ENCODE measurements at regions not wholly inside any gene's neighbourhood (a gene's known extent, or its start where the extent isn't known, plus 50 kb on each side); places are given as distances from the start of the nearest gene placed in this dataset.
"Not testable (repeated sequence)": the region's sequence is repeated elsewhere in the genome, so short reads cannot be mapped to it uniquely, and the experiment has no call there.

DNA sequence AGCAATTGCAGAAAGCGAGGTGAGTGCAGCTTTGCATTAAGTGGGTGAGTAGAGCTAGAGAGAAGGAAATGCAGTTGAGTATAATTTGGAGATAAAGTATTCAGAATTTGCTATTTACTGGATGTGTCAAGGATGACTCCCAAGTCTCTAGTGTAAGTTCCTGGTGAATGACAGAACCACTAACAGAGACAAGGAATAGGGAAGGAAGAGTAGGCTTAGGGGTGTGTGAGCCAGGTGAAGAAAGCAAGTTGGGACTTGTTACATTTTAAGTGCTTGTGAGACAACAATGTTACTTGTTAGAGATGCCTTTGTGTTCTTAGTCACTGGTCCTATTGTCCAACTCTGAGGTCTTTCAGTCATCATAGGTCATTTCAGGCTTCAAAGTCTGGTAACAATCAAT lies 70.8 kb downstream of the TBC1D26 start:
- not testable (repeated sequence) for DNase-seq (ENCODE audit: low read depth in 2 of 2, low spot score in 1 of 2)

DNA sequence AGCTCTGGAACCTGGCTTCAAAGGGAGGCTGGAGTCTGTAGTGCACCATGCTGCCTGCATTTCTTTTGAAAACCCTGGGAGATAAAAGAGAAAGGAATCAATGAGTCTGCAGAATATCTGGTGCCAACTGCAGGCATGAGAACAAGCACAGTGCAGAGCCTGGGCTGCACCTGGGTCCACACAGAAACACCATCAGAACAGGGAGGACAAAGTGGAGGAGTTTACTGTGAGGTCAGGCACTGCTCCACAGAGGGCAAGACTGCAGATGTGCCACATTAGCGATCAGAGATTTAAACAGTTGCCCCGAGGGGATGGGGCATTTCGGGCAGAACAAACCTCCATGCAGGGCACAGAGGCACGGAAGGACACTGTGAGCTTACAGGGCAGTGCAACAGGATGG lies 74.7 kb downstream of the TBC1D26 start:
- not testable (repeated sequence) for DNase-seq (ENCODE audit: low read depth in 2 of 2, low spot score in 1 of 2)

DNA sequence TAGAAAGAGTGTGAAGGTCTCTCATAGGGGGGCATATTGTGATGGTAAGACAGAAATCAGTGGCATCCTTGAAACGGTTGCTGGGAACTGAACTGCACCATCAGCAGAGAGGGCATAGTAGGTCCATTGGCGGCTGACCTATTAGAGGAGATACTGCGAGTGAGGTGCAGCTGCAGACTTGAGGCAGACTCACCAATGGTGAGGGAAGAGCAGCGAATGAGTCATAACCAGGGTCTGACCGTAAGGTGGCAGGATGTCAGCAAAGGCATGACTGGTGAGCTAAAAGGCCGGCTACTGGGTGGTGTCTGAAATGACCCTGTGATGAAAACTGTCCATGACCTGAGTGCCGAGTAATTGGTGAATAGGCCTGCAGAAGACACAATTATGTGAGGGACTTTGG lies 81.3 kb downstream of the TBC1D26 start:
- not testable (repeated sequence) for DNase-seq (ENCODE audit: low read depth in 2 of 2, low spot score in 1 of 2)

DNA sequence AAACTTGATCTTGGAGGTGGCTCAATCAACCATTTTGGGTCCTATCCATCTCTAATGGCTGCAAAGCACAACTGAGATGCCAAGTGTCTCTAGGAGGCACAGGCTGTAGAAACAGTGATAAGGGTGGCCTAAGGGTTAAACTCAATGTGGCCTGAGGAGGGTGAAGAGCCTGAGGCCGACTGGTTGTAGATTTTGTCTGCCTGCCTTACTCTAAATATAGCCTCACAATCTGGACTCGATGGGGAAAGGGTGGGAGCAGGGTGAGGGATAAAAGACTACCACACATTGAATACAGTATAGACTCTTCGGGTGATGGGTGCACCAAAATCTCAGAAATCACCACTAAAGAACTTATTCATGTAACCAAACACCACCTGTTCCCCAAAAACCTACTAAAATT lies 81.9 kb downstream of the TBC1D26 start:
- DNase-seq (ENCODE audit: low read depth in 2 of 2, low spot score in 1 of 2): not testable (repeated sequence)

DNA sequence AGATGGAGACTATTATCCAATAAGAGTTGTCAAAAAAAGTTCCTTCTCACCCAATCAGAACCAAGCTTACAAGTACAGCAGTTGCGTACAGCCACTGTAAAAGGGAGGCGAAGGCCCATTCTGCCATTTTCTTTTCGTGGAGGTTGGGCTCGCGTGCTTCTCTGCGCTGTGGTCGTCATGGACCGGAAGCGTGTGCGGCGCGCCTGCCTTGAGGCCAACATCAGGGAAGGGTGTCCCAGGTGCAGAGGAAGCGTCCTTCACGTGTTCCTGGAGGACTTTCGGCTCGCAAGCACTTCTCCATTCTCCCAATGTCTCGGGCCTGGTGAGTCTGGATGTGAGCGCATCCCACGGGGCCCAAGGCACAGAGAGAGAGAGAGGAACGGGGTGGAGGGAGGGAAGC lies 85.8 kb downstream of the TBC1D26 start:
- DNase-seq (ENCODE audit: low read depth in 2 of 2, low spot score in 1 of 2): not testable (repeated sequence)

DNA sequence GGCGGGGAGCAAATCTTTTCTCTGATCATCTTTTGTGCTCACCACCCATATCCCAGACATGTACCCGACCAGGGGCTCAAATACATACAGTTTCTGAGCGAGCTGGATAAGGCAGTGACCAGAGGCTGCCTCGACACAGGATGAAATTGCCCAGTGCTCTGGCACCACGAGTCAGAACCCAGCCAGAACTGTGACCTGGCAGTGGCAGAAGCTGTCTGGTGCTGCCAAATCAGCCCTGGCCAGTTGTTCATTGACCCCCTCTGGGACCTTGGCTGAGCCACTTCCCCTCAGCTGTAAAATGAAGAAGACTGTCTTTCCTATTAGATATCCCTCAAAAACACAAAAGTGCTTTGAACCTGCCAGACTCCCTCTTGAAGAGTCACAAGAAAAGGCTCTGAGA lies 90.2 kb downstream of the TBC1D26 start:
- not testable (repeated sequence) for DNase-seq (ENCODE audit: low read depth in 2 of 2, low spot score in 1 of 2)

DNA sequence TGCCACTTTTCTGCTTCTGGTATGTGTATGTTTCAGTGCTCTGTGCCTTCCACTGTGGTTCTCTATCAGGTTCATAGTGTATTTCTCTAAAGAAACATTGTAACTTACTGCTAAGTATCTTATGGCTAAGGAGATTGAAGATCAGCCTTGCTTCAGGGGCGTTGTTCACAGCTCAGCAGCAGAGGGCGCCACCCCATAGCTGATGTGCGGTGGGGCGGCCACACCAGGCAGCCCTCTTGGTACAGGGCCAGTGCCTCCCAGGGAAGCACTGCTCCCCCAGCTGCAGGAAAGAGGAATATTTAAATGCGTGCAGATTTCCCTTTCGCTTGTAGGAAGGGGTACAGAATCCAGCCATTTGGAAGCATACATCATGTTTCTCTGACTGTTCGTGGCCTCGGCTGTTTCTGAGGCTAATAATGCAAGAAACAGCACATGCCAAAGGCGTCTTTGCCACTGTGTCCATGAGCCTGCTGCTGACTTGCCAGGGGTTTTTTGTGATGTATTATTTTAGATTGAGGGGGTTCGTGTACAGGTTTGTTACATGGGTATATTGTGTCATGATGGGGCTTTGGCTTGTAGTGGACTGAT lies 96.7 kb downstream of the TBC1D26 start:
- DNase-seq (ENCODE audit: low read depth in 2 of 2, low spot score in 1 of 2): peak; percentile 30 to 51

DNA sequence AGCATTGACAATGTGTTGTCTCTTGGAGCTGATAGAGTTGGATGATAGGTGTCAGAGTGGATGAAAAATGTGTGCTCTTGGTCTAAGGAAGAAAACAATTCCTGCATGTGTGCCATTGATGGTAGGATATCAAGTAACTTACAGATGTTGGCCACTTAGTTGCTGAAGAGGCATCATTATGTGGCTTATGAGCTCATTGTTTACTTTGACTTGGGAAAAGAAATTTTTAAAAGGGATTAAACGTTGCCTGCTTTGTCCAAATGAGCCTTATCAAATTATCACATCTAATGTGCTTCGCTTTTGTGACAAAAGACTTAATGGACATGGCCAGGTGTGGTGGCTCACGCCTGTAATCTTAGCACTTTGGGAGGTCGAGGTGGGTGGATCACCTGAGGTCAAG lies 98.1 kb downstream of the TBC1D26 start:
- DNase-seq (ENCODE audit: low read depth in 2 of 2, low spot score in 1 of 2): not testable (repeated sequence)

DNA sequence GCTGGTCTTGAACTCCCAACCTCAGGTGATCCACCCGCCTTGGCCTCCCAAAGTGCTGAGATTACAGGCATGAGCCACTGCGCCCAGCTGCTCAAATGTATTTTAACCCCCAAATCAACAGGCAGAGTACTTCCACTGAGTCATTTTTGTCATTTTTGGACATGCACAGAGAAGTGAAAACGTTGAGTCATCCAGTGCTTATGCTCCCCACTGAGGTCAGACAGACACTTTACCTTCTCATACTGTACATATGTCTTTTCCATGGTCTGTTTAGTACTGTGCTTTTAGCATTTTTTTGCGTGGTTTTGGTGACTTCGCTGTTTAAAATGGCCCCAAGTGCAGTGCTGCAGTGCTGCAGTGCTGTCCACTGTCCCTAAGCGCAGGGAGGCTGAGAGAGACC lies 99.1 kb downstream of the TBC1D26 start:
- not testable (repeated sequence) for DNase-seq (ENCODE audit: low read depth in 2 of 2, low spot score in 1 of 2)

DNA sequence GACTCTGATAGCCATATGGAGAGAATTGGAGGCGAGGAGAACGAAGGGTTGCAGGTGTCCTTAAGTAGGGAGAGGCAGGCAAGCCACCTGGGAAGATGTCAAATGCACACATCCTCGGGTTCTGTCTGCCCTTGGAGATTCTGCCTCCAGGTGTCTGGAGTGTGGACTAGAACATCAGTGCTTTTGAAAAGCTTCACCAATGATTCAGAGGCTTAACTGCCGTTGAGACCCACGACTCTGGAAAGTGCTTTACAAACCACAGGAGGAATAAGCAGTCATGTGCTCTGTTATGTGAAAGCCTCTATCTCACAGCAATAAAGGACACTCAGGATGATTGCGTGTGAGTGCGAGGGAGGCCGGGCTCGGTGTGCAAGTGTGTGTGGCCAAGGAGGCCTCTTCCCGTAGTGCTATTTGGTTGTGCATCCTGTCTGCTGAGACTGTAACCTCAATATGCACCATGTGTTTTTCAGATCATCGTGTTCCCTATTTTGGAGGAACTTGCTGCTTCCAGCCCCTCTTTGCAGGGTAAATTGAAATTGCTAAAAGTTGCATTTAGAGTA lies 100.9 kb downstream of the TBC1D26 start:
- DNase-seq (ENCODE audit: low read depth in 2 of 2, low spot score in 1 of 2): not testable (repeated sequence)

DNA sequence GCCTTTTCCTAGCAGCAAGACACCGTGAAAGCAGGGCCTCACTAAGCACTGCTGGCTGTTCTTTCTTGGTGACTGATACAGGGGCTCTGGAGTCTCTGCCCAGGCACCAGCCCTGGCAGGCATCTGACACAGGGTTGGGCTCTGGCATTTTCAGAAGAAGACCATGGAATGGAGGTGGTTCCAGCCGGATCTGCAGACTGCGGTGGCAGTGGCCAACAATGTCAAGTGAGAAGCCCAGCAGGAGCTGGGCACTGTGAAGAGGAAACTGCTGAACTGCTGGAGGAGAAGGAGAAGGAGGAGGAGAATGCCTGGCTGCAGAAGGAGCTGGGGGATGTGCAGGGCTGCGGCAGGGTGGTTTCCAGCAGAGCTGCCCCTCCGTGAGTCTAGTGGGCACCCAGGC lies 101.8 kb downstream of the TBC1D26 start:
- DNase-seq (ENCODE audit: low read depth in 2 of 2, low spot score in 1 of 2): not testable (repeated sequence)

DNA sequence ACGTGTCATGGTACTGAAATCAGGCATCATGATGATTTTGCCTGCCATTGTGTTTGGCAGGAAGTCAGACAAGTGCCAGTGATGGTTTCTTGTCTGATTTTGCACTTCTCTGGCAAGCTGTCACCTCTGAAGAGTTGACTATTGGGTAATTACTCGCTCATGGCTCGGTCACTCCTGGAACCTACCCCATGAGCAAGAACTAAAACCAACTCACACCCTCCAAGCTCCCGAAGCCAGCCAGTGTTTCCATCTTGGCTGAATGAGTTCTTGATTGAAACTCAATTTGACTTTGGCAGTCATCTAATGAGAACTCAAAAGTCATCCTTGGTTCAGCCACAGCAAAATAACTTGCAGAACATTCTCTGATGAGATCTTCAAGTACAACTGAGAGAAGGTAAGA lies 103.4 kb downstream of the TBC1D26 start:
- not testable (repeated sequence) for DNase-seq (ENCODE audit: low read depth in 2 of 2, low spot score in 1 of 2)

DNA sequence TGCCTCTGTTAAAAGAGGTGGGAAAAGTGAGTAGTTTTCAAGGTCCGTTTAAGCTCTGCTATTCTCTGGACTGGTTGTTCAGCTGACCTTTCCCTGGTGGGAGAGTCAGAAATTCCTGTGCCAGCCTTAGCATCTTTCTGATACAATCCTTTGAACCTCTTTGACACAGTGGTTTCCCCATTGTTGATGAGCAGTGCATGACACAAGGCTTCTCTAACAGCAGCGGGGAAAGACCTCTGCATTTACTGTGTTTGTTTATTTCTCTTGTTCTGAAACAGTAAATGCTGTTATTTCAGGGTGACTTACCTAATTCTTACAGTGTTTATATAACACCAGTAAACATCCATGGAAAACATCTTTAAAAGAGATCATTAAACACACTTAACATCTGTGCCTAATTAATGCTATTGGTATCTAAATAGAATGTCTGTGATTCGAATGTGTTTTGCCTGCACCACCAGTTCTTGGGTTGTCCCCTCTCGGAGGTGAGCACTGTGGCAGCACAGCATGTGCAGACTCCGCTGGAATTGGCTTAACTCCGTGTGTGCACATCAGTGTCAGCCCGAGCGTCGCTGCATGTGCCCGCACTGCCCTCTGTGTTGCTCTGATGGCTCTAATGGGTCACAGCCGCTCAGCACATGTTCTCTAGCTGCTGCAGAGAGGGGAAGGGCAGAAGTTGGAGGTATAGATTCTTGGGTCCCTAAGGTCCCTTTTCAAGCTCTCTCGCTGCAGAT lies 104.3 kb downstream of the TBC1D26 start:
- not testable (repeated sequence) for DNase-seq (ENCODE audit: low read depth in 2 of 2, low spot score in 1 of 2)

DNA sequence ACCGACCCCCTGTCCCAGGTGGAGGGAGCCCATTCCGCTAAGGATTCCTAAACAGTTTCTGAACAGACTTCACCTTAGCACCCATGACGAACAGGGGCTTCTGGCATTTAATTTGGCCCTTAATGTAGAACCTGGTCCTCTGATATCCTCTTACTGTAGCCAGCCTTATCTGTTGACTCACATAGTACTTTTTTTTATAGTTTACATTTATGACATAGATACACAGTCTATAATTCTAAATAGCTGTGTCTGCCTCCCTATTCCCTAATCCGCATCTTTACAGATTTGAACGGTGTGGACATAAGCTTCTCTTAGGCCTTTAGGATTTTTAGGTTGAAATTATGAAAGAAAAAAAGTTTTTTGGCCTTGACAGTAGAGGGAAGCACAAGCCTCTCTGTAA lies 104.9 kb downstream of the TBC1D26 start:
- DNase-seq (ENCODE audit: low read depth in 2 of 2, low spot score in 1 of 2): not testable (repeated sequence)

DNA sequence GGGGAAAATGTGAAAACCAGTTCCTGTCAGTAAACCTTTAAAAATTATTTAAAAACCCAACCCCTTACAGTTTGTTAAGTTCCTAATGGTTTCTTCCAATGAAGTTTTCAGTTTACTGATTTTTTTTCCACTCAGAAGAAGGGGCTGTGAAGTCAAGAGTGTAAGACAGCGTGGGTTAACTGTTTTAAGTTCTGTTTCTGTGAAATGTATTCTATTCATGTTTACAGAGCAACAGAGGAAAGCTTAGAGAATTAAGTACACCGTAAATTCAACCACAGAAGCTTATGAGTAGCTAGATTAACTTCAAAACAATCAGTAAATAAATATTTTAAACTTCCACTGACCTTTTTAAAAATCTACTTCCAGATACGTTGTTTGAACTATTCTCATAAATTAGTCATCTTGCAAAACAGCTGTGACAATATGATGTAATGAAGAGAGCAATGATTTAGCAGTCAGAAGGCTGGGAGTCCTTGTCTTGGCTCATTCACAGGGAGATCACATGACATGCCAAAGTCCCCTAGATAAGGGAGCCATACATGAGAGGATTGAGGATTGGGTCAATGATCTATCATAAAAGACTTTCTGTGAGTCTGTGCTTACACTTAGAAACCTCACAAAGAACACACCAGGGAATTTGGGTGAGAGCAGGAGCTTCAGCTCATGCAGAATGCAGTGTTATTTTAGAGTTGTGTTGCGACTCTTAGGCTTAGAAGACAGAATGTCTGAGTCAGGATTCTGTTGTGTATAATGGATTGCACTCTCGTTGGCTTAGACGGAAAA lies 97.3 kb upstream of the ADORA2B start:
- DNase-seq (ENCODE audit: low read depth in 2 of 2, low spot score in 1 of 2): not testable (repeated sequence)

DNA sequence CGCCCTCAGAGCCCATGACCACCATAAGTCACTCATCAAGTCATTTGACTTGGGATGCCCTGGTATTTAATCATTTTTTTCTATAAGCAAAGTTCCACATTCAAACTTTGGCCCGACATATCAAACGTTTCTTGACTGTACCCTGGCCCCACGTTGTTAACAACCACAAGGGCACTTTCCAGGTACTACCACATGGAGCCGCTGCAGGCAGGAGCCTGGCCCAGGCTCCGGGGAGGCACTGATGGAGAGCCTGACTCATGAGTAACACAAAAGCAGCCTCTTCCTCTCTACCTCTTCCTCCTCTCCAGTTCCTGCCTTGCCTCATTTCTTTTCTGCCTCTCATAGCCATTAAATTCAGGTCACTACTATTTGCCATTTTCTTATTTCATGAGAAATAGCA lies 95.9 kb upstream of the ADORA2B start:
- DNase-seq (ENCODE audit: low read depth in 2 of 2, low spot score in 1 of 2): peak in 1 of 2 donors; percentile 9

DNA sequence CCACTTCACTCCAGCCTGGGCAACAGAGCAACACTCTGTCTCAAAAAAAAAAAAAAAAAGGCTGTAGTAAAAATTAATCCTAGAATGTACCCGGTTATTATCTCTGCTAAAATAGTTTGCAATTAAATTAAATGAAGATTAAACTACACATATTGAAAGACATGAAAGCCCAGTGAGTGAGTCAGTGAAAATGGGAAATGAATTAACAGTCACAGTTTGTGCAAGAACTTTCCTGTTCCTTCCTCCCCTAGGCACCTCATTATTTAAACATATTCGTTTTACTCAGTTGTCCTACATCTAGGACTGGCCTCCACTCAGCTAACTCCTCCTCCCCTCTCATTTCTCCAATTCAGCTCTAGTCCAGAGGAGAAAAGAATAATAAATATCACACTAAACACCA lies 94.9 kb upstream of the ADORA2B start:
- not testable (repeated sequence) for DNase-seq (ENCODE audit: low read depth in 2 of 2, low spot score in 1 of 2)

DNA sequence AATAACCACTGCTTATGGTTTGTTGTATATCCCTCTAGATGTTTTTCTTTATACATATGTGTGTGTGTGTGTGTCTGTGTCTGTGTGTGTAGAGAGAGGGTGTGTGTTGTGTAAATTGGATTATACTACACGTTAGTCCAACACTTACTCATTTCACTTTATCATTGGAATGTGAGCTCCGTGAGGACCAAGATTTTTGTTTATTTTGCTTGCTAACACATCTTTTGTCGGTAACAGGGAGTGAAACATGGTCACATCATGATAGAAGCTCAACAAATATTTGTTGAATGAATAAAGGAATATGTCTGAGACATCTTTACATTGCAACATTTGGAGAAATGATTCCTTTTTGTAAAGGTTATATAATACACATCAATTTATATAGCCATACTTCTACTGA lies 94.2 kb upstream of the ADORA2B start:
- DNase-seq (ENCODE audit: low read depth in 2 of 2, low spot score in 1 of 2): not testable (repeated sequence)

DNA sequence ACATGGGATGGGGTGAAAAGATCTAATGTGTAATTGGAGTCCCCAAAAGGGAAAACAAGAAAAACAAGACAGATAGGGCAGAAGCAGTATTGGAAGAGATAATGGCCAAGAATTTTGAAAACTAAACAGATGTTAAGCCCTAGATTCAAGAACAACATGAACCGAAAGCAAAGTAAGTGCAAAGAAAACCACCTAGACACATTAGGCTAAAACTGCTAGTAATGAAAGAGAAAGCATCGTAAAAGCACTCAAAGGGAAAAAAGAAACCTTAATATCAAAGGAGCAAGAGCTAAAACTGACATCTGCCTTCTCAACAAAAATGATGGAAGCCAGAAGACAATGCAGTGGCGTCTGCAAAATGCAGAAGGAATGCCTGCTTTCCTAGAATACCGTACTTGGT lies 92.1 kb upstream of the ADORA2B start:
- not testable (repeated sequence) for DNase-seq (ENCODE audit: low read depth in 2 of 2, low spot score in 1 of 2)

DNA sequence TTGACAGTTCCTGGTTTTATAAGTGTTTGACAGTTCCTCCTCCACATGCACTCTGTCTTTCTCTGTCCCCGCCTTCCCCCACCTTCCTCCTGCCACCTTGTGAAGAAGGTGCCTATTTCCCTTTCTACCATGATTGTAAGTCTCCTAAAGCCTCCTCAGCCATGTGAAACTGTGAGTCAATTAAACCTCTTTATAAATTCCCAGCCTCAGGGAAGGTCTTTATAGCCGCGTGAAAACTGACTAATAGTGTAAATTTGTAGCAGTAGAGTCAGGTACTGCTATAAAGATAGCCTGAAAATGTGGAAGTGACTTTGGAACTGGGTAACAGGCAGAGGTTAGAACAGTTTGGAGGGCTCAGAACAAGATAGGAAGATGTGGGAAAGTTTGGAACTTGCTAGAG lies 88.7 kb upstream of the ADORA2B start:
- DNase-seq (ENCODE audit: low read depth in 2 of 2, low spot score in 1 of 2): not testable (repeated sequence)

DNA sequence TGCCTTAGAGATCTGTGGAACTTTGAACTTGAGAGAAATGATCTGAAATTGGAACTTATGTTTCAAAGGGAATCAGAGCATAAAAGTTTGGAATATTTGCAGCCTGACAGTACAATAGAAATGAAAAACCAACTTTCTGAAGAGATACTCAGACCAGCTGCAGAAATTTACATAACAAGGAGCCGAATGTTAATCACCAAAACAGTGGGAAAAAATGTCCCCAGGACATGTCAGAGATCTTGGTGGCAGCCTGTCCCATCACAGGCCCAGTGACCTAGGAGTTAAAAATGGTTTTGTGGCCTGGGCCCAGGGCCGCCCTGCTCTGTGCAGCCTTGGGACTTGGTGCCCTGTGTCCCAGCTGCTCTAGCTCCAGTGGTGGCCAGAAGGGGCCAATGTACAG lies 88.2 kb upstream of the ADORA2B start:
- DNase-seq (ENCODE audit: low read depth in 2 of 2, low spot score in 1 of 2): not testable (repeated sequence)

DNA sequence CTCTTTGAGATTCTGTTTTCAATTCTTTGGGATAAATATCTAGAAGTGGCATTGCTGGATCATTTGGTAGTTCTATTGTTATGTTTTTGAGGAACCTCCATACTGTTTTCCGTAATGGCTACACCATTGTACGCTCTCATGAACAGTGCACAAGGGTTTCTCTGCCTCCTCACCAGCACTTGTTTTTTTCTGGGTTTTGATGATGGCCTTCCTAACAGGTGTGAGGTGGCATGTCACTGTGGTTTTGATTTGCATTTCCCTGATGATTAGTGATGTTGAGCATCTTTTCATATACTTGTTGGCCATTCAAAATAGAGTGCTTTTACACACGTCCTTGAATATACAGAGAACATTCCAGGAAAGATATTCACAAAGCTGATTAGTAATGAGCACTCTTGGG lies 86.8 kb upstream of the ADORA2B start:
- DNase-seq (ENCODE audit: low read depth in 2 of 2, low spot score in 1 of 2): not testable (repeated sequence)

Data from stimulated activated CD8-positive, alpha-beta memory T cell treated with anti-CD3 and anti-CD28 coated beads, Interleukin-4, amount 100 ng/mL, for 1 hour (primary cell).